ENCODE measurements at regions not wholly inside any gene's neighbourhood (a gene's known extent, or its start where the extent isn't known, plus 50 kb on each side); places are given as distances from the start of the nearest gene placed in this dataset.

DNA sequence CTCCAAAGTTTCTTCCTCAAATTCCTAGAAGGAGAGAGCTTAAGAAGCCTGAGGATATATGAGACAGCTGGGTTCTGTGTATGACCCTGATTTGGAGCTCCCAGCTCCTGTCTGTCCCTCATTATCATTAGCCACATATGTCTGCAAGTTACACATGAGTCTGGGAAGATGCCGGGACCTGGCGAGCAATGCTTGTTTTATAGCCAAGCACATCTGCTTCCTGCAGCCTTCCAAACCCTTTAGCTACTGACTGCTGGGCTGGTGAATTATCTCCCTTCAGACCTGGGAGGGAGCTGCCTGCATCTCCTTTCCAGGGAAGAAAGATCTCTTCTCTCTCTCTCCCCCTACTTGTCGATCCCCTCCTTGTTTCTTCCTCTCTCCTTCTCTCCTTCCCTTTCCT lies 556.7 kb upstream of the BOD1L1 start:
- DNase-seq: no peak

DNA sequence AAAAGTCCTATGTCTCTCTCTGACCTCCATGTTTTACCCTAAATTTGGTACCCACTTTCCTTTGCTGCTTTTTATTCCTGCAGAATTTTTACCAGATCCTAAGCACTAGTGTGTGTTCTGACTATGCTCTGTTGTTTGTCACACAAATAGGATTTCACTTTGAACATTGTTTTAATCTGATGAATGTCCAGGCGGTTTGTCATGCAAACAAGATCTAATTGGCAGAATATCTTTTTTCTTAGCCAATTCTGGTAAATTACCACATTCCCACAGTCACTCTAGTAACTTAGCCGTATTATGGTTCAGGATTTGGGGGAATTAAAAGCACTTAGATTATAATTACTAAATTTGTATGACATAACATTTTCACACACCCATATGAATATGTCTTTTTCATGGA lies 557.2 kb upstream of the BOD1L1 start:
- DNase-seq: no peak

GRCh38 chr4:14188214-14188613 lies 560.7 kb upstream of the BOD1L1 start:
- no peak for DNase-seq

DNA sequence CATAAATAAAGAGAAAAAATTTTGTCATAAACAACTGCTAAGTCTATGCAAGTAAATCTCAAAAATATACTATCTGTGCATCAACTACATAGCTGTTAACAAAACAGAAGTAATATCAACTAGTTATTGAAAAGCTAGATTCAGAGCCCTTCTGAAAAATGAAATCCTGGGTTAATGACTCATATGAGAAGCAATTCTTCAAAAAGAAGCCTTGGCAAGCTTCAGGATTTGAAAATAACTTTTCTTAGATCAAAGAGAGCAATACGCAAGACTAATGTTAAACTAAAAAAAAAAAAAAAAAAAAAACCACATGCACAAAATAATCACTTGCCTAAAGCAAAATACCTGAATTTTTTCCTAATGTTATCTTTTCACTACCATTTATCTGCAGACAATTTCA lies 566.1 kb upstream of the BOD1L1 start:
- DNase-seq: no peak

DNA sequence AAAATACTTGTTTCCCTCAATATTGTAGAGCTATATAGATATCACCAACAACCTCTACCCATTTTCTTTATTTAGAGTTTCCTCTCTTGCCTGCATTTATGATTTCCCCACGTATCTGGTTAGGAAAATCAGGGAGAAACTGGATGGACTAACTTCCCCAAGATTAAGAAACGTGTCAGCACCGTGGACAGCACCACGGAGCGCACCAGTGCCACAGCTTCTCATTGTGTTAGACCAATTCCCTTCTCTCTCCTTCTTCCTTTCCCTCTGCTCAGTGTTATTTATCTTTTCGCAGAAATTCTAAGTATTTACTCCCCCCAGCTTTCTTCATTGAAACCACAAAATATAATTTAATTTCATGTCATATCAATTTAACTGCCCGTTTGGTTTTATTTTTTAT lies 568.6 kb upstream of the BOD1L1 start:
- DNase-seq: peak in 1 of 2 donors; percentile 5

DNA sequence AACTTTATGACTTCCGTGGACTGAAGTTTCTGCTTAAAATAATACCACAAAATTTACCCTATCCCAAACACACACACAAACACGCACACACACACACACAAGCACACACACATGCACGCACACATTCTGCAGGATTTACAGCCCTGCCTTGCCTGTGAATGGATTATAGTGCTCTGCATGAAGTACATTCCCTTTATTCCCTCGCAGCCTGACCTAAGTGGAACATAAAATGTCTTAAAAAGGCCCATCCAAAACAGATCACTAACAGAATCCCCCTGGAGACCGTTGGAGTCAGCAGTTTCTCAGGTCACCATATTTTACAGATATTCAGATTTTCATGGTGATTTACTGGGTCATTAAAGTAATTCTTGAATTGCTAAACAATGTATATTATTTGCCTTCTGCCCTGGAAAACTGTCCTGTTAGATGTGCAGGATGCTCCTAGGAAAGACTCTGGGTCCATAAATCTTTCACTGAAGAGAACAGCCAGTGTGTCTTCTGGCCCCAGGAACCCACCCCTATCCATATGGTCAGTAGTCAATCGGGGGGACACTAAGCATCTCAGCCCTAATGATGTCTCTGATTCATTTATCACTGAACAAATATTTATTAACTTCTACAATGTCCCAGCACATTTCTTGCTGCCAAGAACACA lies 587.7 kb upstream of the BOD1L1 start:
- no peak for DNase-seq

- no peak for DNase-seq
These were observed 589.9 kb upstream of the BOD1L1 start for GRCh38 chr4:14217401-14217800.

GRCh38 chr4:14218641-14219040 lies 591.1 kb upstream of the BOD1L1 start:
- no peak for DNase-seq

DNA sequence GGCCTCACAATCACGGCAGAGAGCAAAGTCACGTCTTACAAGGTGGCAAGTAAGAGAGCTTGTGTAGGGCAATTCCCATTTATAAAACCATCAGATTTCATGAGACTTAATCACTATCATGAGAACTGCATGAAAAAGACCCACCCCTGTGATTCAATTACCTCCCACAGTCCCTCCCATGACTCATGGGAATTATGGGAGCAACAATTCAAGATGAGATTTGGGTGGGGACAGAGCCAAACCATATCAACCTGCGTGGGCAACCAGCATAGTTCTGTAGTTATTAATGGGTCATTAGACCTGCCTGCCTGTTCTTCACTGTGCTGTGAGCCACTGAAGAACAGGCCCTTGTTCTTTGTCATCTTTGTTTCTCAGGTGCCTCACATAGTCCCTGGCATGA lies 593.7 kb upstream of the BOD1L1 start:
- DNase-seq: no peak

GRCh38 chr4:14222377-14223029 lies 595.0 kb upstream of the BOD1L1 start:
- no peak for DNase-seq

DNA sequence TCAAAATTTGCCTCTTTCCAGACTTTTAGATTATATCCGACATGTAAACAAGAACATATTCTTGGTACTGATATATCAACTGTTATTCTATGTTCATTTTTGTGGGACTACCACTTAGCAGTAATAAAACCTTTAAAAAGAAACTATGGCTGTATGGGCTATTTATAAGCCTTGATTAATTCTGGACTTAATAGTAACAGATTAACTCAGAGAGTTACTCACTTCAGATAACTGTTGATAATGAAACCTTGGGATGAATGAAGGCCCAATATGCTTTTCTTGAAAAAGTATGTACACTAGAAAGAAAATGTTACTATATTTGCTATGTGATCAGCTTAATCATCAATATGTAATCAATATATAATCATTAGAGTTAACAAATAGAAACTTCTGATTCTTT lies 595.9 kb upstream of the BOD1L1 start:
- no peak for DNase-seq

DNA sequence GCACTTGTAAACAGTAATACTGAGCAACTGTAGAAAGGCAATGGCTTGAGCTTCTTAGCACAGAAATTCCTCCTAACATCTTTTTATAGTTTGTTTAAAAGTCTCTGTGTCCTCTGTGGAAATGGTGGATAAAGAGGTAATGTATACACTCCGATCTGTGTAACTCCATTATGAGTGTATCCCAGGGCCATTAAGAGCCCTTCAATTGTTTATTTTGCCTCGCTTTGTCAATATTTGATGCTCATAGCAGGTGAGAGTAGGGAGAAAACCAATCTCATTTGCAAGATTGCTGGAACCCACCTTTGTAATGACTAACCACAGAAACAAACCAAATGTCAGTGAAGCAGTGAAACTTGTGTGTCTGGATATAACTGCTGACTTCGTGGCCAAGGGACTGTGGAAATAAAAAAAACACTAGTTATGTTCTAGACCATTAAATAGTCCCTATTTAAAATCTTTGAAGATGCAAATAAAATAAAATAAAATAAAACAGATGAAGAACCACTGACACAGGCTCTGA lies 598.2 kb upstream of the BOD1L1 start:
- no peak for DNase-seq

DNA sequence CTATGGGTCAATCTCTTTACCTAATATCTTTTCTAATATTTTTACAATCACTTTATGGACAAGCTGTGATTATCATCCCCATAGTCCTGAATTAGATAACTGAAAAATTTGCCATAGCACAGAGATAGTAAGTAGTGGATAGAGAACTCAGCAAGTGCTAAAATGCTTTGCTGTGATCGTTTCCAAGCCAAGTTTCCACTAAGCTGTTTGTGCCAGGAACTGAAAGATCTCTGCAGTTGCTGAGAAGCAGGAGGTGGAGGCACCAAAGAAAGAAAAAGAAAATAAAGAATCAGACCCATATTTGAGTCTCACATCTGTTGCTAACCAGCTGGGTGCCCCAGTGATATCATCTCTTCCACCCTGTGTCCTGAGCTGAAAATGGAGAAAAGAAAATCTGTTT lies 605.6 kb upstream of the BOD1L1 start:
- DNase-seq: no peak

DNA sequence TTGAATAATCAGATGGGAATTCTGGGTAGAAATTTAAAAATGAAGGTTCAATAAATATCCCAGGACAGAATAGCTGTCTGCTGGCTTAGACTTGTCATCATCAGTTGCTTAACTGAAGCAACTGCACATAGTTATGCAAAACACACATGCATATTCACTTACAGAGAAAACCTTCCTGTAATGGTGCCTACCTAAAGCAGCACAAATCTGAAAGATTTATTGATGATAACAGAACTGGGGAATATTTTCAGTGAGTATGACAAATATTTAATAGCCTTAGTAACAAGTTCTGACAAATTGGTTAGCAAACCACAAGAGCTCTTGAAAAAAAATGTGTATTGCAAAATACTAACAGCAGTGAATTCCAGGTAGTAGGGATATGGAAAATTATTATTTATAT lies 606.8 kb upstream of the BOD1L1 start:
- DNase-seq: no peak

GRCh38 chr4:14236359-14236758 lies 608.8 kb upstream of the BOD1L1 start:
- no peak for DNase-seq

- no peak for DNase-seq
These were observed 610.4 kb upstream of the BOD1L1 start for GRCh38 chr4:14237911-14238310.

GRCh38 chr4:14241574-14241973 lies 614.0 kb upstream of the BOD1L1 start:
- no peak for DNase-seq

DNA sequence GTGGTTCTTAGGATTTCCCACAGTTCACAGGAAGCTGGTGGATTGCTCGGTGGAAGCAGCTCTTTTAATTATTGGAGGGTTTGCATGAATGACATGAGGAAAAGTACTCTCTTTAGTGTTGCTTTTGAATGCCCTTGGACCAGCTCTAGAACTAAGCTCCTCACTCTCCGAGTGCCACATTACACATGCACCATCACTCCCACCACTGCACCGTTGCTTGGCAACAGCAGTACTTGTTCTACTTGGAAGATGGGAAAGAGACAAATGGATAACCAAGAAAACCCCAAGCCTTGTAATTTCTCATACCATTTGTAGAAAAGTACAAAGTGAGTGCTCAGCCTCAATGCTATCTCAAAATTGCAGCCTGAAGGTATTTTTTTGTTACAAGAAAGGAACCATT lies 620.2 kb upstream of the BOD1L1 start:
- no peak for DNase-seq

- DNase-seq: no peak
These were observed 621.7 kb upstream of the BOD1L1 start for GRCh38 chr4:14249226-14249625.

GRCh38 chr4:14254252-14254651 lies 626.7 kb upstream of the BOD1L1 start:
- DNase-seq: peak in 1 of 2 donors; percentile 6

DNA sequence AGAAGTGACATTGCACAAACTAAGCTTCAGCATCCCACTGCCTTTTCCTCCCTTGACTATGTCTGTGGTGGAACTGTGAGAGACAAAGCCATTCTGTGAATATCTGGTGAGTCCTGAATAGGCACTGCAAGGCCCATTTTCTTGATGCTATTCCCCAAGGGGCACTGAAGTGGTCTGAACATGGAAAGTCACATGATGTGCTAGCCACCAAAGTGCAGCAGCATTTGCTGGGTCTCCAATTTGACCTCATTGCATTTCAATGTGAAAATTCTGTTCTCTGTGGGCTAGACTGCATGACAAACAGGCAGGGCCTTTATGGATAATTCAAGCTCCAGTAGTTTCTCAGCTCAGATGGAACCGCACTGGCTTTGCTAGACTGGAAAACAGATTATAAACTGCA lies 627.4 kb upstream of the BOD1L1 start:
- no peak for DNase-seq

GRCh38 chr4:14257903-14258302 lies 630.4 kb upstream of the BOD1L1 start:
- DNase-seq: no peak

DNA sequence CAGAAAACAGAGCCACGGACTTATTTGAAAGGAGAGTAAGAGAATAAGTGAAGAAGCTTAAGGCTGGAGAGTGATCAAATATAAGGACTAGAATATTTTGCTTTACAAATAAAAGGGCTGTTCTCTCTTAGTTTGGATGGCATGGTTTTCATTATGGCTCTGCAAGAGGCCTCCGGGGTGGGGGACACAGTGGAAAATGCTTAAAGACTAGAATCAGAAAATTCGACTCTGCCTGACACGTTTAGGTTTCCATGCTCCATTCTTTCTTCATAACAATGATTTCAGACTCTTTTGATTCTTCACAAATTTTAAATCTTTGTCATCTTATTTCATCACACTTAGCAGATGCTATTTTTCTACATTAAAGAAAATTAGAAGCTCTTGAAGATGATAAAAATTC lies 632.4 kb upstream of the BOD1L1 start:
- DNase-seq: no peak

GRCh38 chr4:14260591-14260990 lies 633.1 kb upstream of the BOD1L1 start:
- no peak for DNase-seq

DNA sequence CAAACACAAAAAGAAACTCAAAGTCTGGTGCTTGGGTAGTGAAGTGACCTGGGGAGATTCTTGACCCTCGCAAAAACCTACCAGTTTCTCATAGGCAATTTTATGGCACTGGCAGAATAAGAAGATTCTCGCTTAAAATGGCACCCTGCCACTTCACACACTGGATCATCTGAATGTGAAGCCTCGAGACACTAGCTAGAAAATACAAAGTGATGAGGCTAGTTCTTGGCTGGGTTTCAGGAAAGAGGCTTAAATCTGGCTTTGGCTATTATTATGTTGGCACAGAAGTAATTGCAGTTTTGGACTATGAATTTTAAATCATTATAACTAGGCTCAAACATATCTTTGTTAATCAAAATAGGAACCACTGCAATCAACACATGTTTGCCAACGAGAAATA lies 634.7 kb upstream of the BOD1L1 start:
- no peak for DNase-seq
